GM12892 (cell line): ENCODE measurements at regions not wholly inside any gene's neighbourhood (a gene's known extent, or its start where the extent isn't known, plus 50 kb on each side); places are given as distances from the start of the nearest gene placed in this dataset.

Experiments
- POLR2AphosphoS5 ChIP-seq: IDR thresholded peaks from 2 replicates; pipeline ENCODE4 v1.6.1; 2011; ENCODE audit warnings: low read depth, low read length, control low read depth
- TAF1 ChIP-seq: IDR thresholded peaks from 2 replicates; pipeline ENCODE4 v1.6.1; 2011; ENCODE audit warnings: low read depth, mild to moderate bottlenecking, control low read depth, low read length, borderline replicate concordance

DNA sequence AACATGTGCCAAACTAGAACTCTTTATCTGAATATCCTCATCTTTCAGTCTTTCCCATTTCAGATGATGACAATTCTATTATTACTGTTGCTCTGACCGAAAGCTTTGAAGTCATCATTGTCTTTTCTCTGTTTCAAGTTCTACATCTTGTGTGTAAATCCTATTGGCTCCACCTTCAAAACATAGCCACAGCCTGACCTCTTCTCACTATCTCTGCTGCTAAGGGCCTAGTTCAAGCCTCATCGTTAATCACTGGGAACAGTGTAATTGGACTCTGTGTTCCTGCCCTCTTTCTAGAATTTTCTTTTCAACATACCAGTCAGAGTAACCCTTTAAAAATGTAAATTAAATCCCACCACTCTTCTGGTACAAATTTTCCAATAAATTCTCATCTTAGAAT lies 105.1 kb downstream of the OXSM start:
- TF ChIP-seq TAF1 (no peak), POLR2AphosphoS5 (no peak)
